HL-60 (cell line): ENCODE measurements at regions not wholly inside any gene's neighbourhood (a gene's known extent, or its start where the extent isn't known, plus 50 kb on each side); places are given as distances from the start of the nearest gene placed in this dataset.

Experiments used
- CTCF ChIP-seq: IDR thresholded peaks from one replicate; pipeline ENCODE4 v1.5.1; 2011; ENCODE audit warnings: low read length, control low read depth, inconsistent platforms; ENCODE audit not compliant: insufficient read depth
- POLR2AphosphoS5 ChIP-seq: IDR thresholded peaks from 2 replicates; pipeline ENCODE4 v1.6.1; 2012; ENCODE audit warnings: low read depth
- TF ChIP-seq, protein P1 (sequence below): IDR thresholded peaks from 2 replicates; pipeline ENCODE4 v1.6.1; 2012; ENCODE audit warnings: low read depth; ENCODE audit not compliant: insufficient replicate concordance

DNA sequence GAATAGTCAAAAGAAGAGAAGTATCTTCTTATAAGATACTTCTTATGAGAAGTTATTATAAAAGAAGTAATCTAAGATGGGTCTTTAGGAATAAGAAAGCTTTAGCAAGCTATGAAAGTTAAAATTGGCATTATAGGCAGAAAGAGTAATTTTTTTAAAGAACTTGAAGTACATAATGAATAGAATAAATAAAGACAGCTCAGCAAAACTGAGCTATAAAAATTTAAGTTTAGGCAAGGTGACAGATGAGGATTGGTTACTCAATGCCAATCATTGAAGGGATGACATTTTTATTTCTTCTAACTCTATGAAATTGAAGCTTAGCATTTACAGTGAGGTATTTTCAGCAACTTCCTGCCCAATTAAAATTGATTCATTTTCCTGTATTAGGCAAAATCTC, 966.8 kb downstream of the BRINP3 start:
- TF ChIP-seq CTCF (no peak), POLR2AphosphoS5 (no peak)
- TF ChIP-seq, protein P1, sequence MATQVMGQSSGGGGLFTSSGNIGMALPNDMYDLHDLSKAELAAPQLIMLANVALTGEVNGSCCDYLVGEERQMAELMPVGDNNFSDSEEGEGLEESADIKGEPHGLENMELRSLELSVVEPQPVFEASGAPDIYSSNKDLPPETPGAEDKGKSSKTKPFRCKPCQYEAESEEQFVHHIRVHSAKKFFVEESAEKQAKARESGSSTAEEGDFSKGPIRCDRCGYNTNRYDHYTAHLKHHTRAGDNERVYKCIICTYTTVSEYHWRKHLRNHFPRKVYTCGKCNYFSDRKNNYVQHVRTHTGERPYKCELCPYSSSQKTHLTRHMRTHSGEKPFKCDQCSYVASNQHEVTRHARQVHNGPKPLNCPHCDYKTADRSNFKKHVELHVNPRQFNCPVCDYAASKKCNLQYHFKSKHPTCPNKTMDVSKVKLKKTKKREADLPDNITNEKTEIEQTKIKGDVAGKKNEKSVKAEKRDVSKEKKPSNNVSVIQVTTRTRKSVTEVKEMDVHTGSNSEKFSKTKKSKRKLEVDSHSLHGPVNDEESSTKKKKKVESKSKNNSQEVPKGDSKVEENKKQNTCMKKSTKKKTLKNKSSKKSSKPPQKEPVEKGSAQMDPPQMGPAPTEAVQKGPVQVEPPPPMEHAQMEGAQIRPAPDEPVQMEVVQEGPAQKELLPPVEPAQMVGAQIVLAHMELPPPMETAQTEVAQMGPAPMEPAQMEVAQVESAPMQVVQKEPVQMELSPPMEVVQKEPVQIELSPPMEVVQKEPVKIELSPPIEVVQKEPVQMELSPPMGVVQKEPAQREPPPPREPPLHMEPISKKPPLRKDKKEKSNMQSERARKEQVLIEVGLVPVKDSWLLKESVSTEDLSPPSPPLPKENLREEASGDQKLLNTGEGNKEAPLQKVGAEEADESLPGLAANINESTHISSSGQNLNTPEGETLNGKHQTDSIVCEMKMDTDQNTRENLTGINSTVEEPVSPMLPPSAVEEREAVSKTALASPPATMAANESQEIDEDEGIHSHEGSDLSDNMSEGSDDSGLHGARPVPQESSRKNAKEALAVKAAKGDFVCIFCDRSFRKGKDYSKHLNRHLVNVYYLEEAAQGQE = no peak
